Testis (tissue), 2 donors: ENCODE measurements at regions not wholly inside any gene's neighbourhood (a gene's known extent, or its start where the extent isn't known, plus 50 kb on each side); places are given as distances from the start of the nearest gene placed in this dataset.

Source experiments
- DNase-seq: peaks from one replicate; pipeline ENCODE4 v3.0.0-alpha.2; 2019
- H3K27ac ChIP-seq, 2 donors: fragments of 200-600 bp; sonication (generic); one replicate each; pipeline ENCODE4 v1.5.1; 2019
- H3K27me3 ChIP-seq: fragments of 200-600 bp; sonication (generic); one replicate; pipeline ENCODE4 v1.5.1; 2019
- H3K36me3 ChIP-seq: fragments of 200-600 bp; sonication (generic); one replicate; pipeline ENCODE4 v1.5.1; 2017; ENCODE audit warnings: low read depth; ENCODE audit errors: missing control alignments
- H3K4me1 ChIP-seq: fragments of 200-600 bp; sonication (generic); one replicate; pipeline ENCODE4 v1.5.1; 2019
- H3K4me3 ChIP-seq, 2 donors: fragments of 200-600 bp; sonication (generic); one replicate each; pipeline ENCODE4 v1.5.1; 2017 to 2019
- H3K9me3 ChIP-seq: fragments of 200-600 bp; sonication (generic); one replicate; pipeline ENCODE4 v1.5.1; 2017
- POLR2A ChIP-seq: fragments of 450-650 bp; IDR thresholded peaks from one replicate; pipeline ENCODE4 v1.6.1; 2017; ENCODE audit warnings: antibody characterized with exemption, mild to moderate bottlenecking, moderate library complexity
- WGBS, 2 donors: methylation state at CpG; one replicate each; pipeline ENCODE4 v1.1.5; 2018; 5-methylcytosine and 5-hydroxymethylcytosine counted together
- intact Hi-C: fragments of 100-400 bp; cut with DNase I; formaldehyde crosslinking; loops from one replicate; pipeline ENCODE4 v1.15.1; 2023; ENCODE audit warnings: low total_unique reads
- TF ChIP-seq, protein P1 (sequence below), 3 experiments: fragments of 450-650 bp in 2 of 3; fragments of 200-600 bp in 1 of 3; sonication (generic) in 1 of 3; IDR thresholded peaks; one replicate each; pipeline ENCODE4 v1.5.1; 2016 to 2019; ENCODE audit warnings: antibody characterized with exemption in 3 of 3, mild to moderate bottlenecking in 2 of 3, moderate library complexity in 1 of 3

DNA sequence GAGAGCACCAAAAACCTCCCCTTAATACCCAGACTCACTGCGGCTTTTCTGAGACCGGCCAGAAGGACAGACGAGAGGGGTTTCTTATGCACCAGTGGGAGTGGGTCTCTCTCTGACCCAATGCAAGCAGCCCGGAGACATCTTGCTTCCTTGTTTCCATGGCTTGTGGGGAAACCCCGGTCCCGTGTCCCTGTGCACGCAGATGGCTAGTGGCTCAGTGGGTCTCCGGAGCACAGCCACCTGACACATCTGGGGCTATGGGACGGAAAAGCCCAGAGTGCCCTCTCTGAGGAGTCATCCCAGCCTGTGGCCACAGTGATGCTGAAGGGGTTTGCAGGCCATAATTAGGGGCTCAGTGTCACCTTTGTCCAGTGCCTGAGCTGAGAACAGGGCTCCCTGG lies 197.6 kb downstream of the PHETA1 start:
- no peak for DNase-seq
- Histone ChIP-seq H3K27ac (no peak overlapping the region), H3K4me1 (no peaks in the 10 kb centered on the region), H3K36me3 (no peaks in the 10 kb centered on the region), H3K27me3 (no peaks in the 10 kb centered on the region), H3K4me3 (no peak overlapping the region), H3K9me3 (no peaks in the 10 kb centered on the region)
- TF ChIP-seq POLR2A, result no peak
- TF ChIP-seq, protein P1, sequence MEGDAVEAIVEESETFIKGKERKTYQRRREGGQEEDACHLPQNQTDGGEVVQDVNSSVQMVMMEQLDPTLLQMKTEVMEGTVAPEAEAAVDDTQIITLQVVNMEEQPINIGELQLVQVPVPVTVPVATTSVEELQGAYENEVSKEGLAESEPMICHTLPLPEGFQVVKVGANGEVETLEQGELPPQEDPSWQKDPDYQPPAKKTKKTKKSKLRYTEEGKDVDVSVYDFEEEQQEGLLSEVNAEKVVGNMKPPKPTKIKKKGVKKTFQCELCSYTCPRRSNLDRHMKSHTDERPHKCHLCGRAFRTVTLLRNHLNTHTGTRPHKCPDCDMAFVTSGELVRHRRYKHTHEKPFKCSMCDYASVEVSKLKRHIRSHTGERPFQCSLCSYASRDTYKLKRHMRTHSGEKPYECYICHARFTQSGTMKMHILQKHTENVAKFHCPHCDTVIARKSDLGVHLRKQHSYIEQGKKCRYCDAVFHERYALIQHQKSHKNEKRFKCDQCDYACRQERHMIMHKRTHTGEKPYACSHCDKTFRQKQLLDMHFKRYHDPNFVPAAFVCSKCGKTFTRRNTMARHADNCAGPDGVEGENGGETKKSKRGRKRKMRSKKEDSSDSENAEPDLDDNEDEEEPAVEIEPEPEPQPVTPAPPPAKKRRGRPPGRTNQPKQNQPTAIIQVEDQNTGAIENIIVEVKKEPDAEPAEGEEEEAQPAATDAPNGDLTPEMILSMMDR (IDR thresholded peaks at IDR 0.05), result no peak
- intact Hi-C loops, result no loop called here
- 90 to 92% methylated on average over 4 to 9 of the region's 9 CpGs for WGBS, 2 donors

DNA sequence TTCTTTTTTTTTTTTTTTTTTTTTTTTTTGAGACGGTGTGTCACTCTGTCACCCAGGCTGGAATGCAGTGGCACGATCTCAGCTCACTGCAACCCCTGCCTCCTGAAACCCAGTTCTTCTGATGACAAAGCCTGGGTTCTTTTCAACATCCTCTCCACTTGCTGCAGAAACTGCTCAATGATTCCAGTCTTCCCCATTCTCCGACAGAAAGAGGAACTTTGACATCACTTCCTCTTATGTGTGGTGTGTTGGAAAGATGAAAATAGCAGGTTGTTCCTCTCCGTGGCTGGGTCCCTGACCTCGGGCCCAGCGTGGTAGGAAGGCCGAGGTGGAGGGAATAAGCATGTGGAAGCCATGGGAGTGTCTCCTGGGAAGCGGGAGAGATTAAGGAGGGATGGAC lies 198.4 kb downstream of the PHETA1 start:
- WGBS, 2 donors, result 75 to 82% methylated on average over 8 of the region's 8 CpGs
- intact Hi-C loops, result no loop called here
- no peaks in the 10 kb centered on the region for H3K27me3 ChIP-seq

DNA sequence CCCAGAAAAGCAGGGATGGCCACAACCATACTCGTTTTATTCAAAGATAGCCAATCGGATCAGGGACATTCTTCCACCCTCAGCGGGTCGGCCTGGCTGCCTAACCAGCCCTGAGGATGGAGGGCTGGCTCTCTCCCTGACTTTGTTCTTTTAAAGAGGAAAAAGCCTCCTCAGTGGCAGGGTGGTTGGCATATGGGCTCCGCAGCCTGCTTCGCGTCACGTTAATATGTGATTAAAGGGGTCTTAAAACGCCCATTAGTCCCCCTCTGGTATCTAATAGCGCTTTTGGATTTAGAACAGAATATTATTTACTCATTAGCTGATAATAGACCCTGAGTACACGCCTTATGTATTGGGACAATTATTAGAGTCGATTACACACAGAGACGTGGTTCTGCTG lies 199.4 kb downstream of the PHETA1 start:
- 87% methylated on average over 13 of the region's 13 CpGs for WGBS, 2 donors
- no peak for TF ChIP-seq POLR2A
- TF ChIP-seq, protein P1 (IDR thresholded peaks at IDR 0.05), result no peak
- Histone ChIP-seq H3K9me3 (no peaks in the 10 kb centered on the region), H3K4me3 (no peak overlapping the region), H3K27me3 (no peaks in the 10 kb centered on the region), H3K4me1 (no peaks in the 10 kb centered on the region), H3K27ac (no peak overlapping the region), H3K36me3 (no peaks in the 10 kb centered on the region)
- DNase-seq, result no peak
- intact Hi-C loops, result no loop called here

More for the DNA sequence above, 198.4 kb downstream of the PHETA1 start:
- no peaks in the 10 kb centered on the region for H3K9me3 ChIP-seq
- no peak for TF ChIP-seq POLR2A
- TF ChIP-seq, protein P1 (IDR thresholded peaks at IDR 0.05), result no peak
- H3K4me3 ChIP-seq, result no peak overlapping the region
- no peak overlapping the region for H3K27ac ChIP-seq
- no peak for DNase-seq
- H3K4me1 ChIP-seq, result no peaks in the 10 kb centered on the region
- no peaks in the 10 kb centered on the region for H3K36me3 ChIP-seq

DNA sequence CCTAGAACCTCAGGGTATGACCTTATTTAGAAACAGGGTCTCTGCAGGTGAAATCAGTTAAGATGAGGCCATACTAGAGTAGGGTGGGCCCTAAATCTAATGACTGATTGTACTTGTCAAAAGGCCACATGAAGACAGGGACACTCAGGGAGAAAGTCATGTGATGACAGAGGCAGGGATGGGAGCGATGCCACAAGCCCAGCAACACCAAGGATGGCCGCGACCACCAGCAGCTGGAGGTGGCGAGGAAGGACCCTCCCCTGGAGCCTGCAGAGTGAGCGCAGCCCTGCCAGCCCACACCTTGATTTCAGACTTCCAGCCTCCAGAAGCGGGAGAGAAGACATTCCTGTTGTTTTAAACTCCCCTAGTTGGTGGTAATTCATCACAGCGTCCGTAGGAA lies 199.9 kb downstream of the PHETA1 start:
- no peak for DNase-seq
- TF ChIP-seq POLR2A, result no peak
- TF ChIP-seq, protein P1 (IDR thresholded peaks at IDR 0.05), result no peak
- H3K4me1 ChIP-seq, result no peaks in the 10 kb centered on the region
- intact Hi-C loops, result no loop called here
- no peaks in the 10 kb centered on the region for H3K27me3 ChIP-seq
- H3K36me3 ChIP-seq, result no peaks in the 10 kb centered on the region
- H3K4me3 ChIP-seq, result no peak overlapping the region
- no peaks in the 10 kb centered on the region for H3K9me3 ChIP-seq
- no peak overlapping the region for H3K27ac ChIP-seq
- 63 to 93% methylated on average over 6 to 8 of the region's 8 CpGs for WGBS, 2 donors

DNA sequence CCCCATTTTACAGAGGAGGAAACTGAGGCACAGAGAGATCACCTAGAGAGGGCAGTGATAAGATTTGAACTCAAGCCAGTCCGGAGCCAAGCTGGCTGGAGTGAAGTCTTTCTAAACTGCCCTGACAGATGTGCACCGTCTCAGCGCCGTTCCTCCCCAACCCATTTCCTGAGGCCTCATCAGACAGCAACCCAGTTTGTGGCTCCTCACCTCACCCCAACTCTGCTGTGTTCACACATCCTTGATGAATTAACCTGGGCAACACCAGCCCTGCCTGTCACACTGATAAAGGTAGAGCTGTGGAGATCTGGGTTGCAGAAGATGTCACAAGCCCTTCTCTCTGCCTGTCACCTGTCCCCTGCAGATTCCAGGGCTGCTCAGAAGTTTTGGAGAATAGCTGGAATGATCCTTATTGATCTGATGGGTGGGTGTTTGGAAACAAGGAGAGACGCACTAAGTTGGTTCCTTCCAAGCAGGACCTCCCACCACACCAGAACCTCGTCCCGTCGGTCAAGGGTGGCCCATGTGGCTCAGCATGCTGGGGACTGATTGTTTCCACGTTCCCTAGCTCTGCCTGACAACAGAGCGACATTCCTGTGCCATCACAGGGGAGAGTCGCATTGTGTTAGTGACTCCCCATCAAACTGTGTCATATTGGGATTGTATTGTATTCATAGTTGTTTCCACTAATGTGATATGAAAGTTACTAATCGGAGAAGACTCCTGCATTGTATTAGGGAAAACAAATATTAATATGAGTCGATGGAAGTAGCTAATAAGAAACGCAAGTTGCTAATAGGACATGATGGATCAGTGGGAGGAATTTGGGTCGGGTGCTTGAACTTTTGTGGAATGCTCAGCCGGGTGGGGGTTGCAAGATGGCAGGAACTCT lies 200.6 kb downstream of the PHETA1 start:
- H3K27ac ChIP-seq, result no peak overlapping the region
- 82% methylated on average over 16 of the region's 16 CpGs for WGBS, 2 donors
- no peak for DNase-seq
- H3K27me3 ChIP-seq, result no peaks in the 10 kb centered on the region
- no peaks in the 10 kb centered on the region for H3K4me1 ChIP-seq
- H3K9me3 ChIP-seq, result no peaks in the 10 kb centered on the region
- no peaks in the 10 kb centered on the region for H3K36me3 ChIP-seq
- intact Hi-C loops, result no loop called here
- H3K4me3 ChIP-seq, result no peak overlapping the region
- TF ChIP-seq POLR2A, result no peak
- TF ChIP-seq, protein P1 (IDR thresholded peaks at IDR 0.05), result no peak
